ENCODE measurements at regions not wholly inside any gene's neighbourhood (a gene's known extent, or its start where the extent isn't known, plus 50 kb on each side); places are given as distances from the start of the nearest gene placed in this dataset.

DNA sequence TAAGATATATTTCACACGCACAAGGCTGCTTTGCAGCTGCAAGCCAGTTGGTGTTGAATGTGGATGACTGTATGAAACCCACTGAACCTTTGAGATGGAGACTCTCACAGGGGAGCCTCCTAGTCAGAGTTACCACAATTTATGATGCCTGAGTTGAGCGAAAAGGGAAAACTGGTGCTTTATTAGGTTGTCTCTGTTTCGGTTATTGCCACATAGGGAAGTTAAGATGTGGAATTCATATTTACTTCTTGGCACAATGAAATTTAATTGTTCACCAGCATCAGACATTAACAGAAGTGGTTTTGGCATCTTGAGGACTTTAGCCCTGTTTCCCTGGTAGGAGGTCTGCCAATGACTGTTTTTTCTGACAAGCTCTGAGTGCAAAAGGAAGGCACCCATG is 358.2 kb downstream of the SQOR start:
- TF ChIP-seq FOXA1 (IDR thresholded peaks at IDR 0.05) (no peak), YY1 (IDR thresholded peaks at IDR 0.05) (no peak), NR2F2 (IDR thresholded peaks at IDR 0.05) (no peak), JUND (IDR thresholded peaks at IDR 0.05) (no peak), HNF4A (conservative IDR thresholded peaks at IDR 0.05) (no peak), TAF1 (conservative IDR thresholded peaks at IDR 0.05) (no peak), FOXA2 (IDR thresholded peaks at IDR 0.05) (no peak), RXRA (IDR thresholded peaks at IDR 0.05) (no peak), RAD21 (IDR thresholded peaks at IDR 0.05) (no peak), GABPA (IDR thresholded peaks at IDR 0.05 in 1 of 2, conservative IDR thresholded peaks at IDR 0.05 in 1 of 2) (no peak)
- TF ChIP-seq, protein P1, sequence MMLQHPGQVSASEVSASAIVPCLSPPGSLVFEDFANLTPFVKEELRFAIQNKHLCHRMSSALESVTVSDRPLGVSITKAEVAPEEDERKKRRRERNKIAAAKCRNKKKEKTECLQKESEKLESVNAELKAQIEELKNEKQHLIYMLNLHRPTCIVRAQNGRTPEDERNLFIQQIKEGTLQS (IDR thresholded peaks at IDR 0.05): no peak
- TF ChIP-seq, protein P2, sequence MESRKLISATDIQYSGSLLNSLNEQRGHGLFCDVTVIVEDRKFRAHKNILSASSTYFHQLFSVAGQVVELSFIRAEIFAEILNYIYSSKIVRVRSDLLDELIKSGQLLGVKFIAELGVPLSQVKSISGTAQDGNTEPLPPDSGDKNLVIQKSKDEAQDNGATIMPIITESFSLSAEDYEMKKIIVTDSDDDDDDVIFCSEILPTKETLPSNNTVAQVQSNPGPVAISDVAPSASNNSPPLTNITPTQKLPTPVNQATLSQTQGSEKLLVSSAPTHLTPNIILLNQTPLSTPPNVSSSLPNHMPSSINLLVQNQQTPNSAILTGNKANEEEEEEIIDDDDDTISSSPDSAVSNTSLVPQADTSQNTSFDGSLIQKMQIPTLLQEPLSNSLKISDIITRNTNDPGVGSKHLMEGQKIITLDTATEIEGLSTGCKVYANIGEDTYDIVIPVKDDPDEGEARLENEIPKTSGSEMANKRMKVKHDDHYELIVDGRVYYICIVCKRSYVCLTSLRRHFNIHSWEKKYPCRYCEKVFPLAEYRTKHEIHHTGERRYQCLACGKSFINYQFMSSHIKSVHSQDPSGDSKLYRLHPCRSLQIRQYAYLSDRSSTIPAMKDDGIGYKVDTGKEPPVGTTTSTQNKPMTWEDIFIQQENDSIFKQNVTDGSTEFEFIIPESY (IDR thresholded peaks at IDR 0.05): no peak
- TF ChIP-seq, protein P3, sequence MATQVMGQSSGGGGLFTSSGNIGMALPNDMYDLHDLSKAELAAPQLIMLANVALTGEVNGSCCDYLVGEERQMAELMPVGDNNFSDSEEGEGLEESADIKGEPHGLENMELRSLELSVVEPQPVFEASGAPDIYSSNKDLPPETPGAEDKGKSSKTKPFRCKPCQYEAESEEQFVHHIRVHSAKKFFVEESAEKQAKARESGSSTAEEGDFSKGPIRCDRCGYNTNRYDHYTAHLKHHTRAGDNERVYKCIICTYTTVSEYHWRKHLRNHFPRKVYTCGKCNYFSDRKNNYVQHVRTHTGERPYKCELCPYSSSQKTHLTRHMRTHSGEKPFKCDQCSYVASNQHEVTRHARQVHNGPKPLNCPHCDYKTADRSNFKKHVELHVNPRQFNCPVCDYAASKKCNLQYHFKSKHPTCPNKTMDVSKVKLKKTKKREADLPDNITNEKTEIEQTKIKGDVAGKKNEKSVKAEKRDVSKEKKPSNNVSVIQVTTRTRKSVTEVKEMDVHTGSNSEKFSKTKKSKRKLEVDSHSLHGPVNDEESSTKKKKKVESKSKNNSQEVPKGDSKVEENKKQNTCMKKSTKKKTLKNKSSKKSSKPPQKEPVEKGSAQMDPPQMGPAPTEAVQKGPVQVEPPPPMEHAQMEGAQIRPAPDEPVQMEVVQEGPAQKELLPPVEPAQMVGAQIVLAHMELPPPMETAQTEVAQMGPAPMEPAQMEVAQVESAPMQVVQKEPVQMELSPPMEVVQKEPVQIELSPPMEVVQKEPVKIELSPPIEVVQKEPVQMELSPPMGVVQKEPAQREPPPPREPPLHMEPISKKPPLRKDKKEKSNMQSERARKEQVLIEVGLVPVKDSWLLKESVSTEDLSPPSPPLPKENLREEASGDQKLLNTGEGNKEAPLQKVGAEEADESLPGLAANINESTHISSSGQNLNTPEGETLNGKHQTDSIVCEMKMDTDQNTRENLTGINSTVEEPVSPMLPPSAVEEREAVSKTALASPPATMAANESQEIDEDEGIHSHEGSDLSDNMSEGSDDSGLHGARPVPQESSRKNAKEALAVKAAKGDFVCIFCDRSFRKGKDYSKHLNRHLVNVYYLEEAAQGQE (IDR thresholded peaks at IDR 0.05): no peak
- Histone ChIP-seq H3K4me1 (ENCODE audit: control insufficient read depth in 4 of 4, insufficient read depth in 4 of 4, low read length in 3 of 4) (no peaks in the 10 kb centered on the region), H3K27ac (ENCODE audit: low read depth in 1 of 2, low read length in 2 of 2) (no peak overlapping the region), H3K36me3 (ENCODE audit: control insufficient read depth in 4 of 4, insufficient read depth in 3 of 4, low read depth in 1 of 4, low read length in 3 of 4) (no peaks in the 10 kb centered on the region), H3K27me3 (ENCODE audit: control insufficient read depth in 4 of 4, insufficient read depth in 4 of 4, low read length in 3 of 4) (peaks cover 0 to 3% (median 0%) of the 10 kb centered on the region in 4 donors), H3K9me3 (ENCODE audit: control insufficient read depth in 4 of 4, low read length in 3 of 4) (no peaks in the 10 kb centered on the region), H3K9ac (ENCODE audit: low read depth in 1 of 2, low read length in 2 of 2) (no peak overlapping the region), H3K4me3 (ENCODE audit: low read depth in 1 of 3, low read length in 3 of 3) (no peak overlapping the region)
- WGBS: 77% methylated on average over 3 of the region's 3 CpGs
- DNase-seq (ENCODE audit: low spot score): no peak

DNA sequence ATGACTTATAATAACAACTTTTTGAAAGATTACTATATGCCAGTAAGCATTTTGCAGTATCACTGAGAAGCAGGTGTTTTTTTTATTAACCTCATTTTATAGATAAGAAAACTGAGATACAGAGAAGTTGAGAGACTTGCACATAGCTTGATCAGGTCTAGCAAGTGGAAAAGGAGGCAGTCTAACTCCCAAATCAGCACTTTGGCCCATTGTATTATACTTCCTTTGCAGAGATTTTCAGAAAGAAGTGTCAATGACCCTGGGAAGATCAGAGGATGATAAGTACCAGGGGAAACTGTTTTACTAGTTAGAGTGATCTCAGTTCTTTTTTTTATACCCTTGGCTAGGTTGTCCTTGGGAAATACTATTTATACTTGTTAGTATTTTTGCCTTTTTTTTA is 358.7 kb downstream of the SQOR start:
- Histone ChIP-seq H3K4me1 (ENCODE audit: control insufficient read depth in 4 of 4, insufficient read depth in 4 of 4, low read length in 3 of 4) (no peaks in the 10 kb centered on the region), H3K9me3 (ENCODE audit: control insufficient read depth in 4 of 4, low read length in 3 of 4) (no peaks in the 10 kb centered on the region), H3K9ac (ENCODE audit: low read depth in 1 of 2, low read length in 2 of 2) (no peak overlapping the region), H3K27ac (ENCODE audit: low read depth in 1 of 2, low read length in 2 of 2) (no peak overlapping the region), H3K36me3 (ENCODE audit: control insufficient read depth in 4 of 4, insufficient read depth in 3 of 4, low read depth in 1 of 4, low read length in 3 of 4) (no peaks in the 10 kb centered on the region), H3K27me3 (ENCODE audit: control insufficient read depth in 4 of 4, insufficient read depth in 4 of 4, low read length in 3 of 4) (peaks cover 0 to 3% (median 0%) of the 10 kb centered on the region in 4 donors), H3K4me3 (ENCODE audit: low read depth in 1 of 3, low read length in 3 of 3) (no peak overlapping the region)
- TF ChIP-seq TAF1 (conservative IDR thresholded peaks at IDR 0.05) (no peak), HNF4G (IDR thresholded peaks at IDR 0.05) (no peak), JUND (IDR thresholded peaks at IDR 0.05) (no peak), SP1 (IDR thresholded peaks at IDR 0.05) (no peak), HNF4A (conservative IDR thresholded peaks at IDR 0.05) (no peak)
- TF ChIP-seq, protein P3 (IDR thresholded peaks at IDR 0.05): no peak
- TF ChIP-seq, protein P4, sequence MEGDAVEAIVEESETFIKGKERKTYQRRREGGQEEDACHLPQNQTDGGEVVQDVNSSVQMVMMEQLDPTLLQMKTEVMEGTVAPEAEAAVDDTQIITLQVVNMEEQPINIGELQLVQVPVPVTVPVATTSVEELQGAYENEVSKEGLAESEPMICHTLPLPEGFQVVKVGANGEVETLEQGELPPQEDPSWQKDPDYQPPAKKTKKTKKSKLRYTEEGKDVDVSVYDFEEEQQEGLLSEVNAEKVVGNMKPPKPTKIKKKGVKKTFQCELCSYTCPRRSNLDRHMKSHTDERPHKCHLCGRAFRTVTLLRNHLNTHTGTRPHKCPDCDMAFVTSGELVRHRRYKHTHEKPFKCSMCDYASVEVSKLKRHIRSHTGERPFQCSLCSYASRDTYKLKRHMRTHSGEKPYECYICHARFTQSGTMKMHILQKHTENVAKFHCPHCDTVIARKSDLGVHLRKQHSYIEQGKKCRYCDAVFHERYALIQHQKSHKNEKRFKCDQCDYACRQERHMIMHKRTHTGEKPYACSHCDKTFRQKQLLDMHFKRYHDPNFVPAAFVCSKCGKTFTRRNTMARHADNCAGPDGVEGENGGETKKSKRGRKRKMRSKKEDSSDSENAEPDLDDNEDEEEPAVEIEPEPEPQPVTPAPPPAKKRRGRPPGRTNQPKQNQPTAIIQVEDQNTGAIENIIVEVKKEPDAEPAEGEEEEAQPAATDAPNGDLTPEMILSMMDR (IDR thresholded peaks at IDR 0.05; ENCODE audit: low read depth, low read length, missing input control): no peak
- TF ChIP-seq, protein P1 (IDR thresholded peaks at IDR 0.05): no peak
- no peak for DNase-seq (ENCODE audit: low spot score)
